Peyer's patch (tissue), 4 donors: ENCODE measurements at regions not wholly inside any gene's neighbourhood (a gene's known extent, or its start where the extent isn't known, plus 50 kb on each side); places are given as distances from the start of the nearest gene placed in this dataset.

Source experiments
- POLR2A ChIP-seq, 2 donors: fragments of 450-650 bp; IDR thresholded peaks; one replicate each; pipeline ENCODE4 v1.5.1; 2017; ENCODE audit warnings: antibody characterized with exemption in 2 of 2, mild to moderate bottlenecking in 2 of 2, moderate library complexity in 2 of 2
- TF ChIP-seq, protein P1 (sequence below), 6 experiments: fragments of 450-650 bp in 4 of 6; fragments of 200-600 bp in 2 of 6; sonication (generic) in 1 of 6; IDR thresholded peaks; one replicate each; pipeline ENCODE4 v1.5.1; 2017 to 2019; ENCODE audit warnings: antibody characterized with exemption in 6 of 6, mild to moderate bottlenecking in 3 of 6, moderate library complexity in 1 of 6

GRCh38 chr13:64470751-64471150 lies 2759.4 kb downstream of the PCDH9 start:
- TF ChIP-seq, protein P1, sequence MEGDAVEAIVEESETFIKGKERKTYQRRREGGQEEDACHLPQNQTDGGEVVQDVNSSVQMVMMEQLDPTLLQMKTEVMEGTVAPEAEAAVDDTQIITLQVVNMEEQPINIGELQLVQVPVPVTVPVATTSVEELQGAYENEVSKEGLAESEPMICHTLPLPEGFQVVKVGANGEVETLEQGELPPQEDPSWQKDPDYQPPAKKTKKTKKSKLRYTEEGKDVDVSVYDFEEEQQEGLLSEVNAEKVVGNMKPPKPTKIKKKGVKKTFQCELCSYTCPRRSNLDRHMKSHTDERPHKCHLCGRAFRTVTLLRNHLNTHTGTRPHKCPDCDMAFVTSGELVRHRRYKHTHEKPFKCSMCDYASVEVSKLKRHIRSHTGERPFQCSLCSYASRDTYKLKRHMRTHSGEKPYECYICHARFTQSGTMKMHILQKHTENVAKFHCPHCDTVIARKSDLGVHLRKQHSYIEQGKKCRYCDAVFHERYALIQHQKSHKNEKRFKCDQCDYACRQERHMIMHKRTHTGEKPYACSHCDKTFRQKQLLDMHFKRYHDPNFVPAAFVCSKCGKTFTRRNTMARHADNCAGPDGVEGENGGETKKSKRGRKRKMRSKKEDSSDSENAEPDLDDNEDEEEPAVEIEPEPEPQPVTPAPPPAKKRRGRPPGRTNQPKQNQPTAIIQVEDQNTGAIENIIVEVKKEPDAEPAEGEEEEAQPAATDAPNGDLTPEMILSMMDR (IDR thresholded peaks at IDR 0.05), result no peak
- no peak for TF ChIP-seq POLR2A (IDR thresholded peaks at IDR 0.05)
